Suprapubic skin (tissue), 3 donors: ENCODE measurements at regions not wholly inside any gene's neighbourhood (a gene's known extent, or its start where the extent isn't known, plus 50 kb on each side); places are given as distances from the start of the nearest gene placed in this dataset.

Experiments
- EP300 ChIP-seq: sonication (generic); formaldehyde crosslinking; IDR thresholded peaks from one replicate; pipeline ENCODE4 v1.6.1; 2017; ENCODE audit warnings: antibody characterized with exemption
- TF ChIP-seq, protein P1 (sequence below), 2 donors: fragments of 200-600 bp in 1 of 2; fragments of 450-650 bp in 1 of 2; sonication (generic) in 1 of 2; IDR thresholded peaks; one replicate each; pipeline ENCODE4 v1.5.1; 2016 to 2019; ENCODE audit warnings: antibody characterized with exemption in 2 of 2, mild to moderate bottlenecking in 1 of 2, moderate library complexity in 1 of 2

DNA sequence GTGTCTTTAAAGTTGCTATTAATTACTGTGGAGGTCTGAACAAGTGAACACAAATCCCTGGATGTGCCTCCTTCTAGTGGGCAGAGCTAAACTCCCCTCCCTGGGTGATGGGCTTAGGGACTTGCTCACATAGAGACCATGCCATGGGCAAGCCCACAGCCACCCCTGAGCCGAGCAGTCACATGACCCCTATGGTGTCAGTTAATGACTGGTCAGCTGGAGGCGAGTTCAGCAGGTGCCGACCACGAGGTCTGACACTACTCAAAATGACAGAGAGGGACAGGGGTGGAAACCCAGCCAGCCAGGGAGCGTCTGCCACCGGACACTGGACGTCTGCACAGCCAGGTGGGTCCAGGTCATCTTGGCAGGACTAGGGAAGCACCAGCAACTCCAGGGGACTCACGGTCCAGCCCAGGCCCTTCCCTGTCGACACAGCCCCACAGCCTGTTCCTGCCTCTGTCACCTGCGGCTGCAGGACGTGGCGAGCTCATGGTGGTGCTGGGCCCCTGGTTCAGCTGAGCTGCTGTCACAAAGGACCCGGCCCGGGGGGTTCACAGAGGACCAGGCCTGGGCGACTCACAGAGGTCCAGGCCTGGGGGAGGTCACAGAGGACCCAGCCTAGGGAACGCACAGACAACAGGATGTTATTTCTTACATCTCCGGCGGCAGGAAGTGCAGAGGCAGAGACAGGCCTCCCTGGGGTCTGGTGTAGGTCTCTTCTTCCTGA lies 135.0 kb downstream of the BRD1 start:
- TF ChIP-seq, protein P1, sequence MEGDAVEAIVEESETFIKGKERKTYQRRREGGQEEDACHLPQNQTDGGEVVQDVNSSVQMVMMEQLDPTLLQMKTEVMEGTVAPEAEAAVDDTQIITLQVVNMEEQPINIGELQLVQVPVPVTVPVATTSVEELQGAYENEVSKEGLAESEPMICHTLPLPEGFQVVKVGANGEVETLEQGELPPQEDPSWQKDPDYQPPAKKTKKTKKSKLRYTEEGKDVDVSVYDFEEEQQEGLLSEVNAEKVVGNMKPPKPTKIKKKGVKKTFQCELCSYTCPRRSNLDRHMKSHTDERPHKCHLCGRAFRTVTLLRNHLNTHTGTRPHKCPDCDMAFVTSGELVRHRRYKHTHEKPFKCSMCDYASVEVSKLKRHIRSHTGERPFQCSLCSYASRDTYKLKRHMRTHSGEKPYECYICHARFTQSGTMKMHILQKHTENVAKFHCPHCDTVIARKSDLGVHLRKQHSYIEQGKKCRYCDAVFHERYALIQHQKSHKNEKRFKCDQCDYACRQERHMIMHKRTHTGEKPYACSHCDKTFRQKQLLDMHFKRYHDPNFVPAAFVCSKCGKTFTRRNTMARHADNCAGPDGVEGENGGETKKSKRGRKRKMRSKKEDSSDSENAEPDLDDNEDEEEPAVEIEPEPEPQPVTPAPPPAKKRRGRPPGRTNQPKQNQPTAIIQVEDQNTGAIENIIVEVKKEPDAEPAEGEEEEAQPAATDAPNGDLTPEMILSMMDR (IDR thresholded peaks at IDR 0.05) = no peak
- no peak for TF ChIP-seq EP300
